RWPE2 (cell line): ENCODE measurements at regions not wholly inside any gene's neighbourhood (a gene's known extent, or its start where the extent isn't known, plus 50 kb on each side); places are given as distances from the start of the nearest gene placed in this dataset.

Experiments
- ATAC-seq: fragments of 200-7000 bp; cut with Tn5 transposase; 3 replicates; pipeline ENCODE4 v1.9.1; 2021; ENCODE audit warnings: low read depth
- DNase-seq: peaks from one replicate; pipeline ENCODE4 v3.0.0-alpha.2; 2020; ENCODE audit warnings: low spot score
- H3K27ac ChIP-seq: fragments of 450-650 bp; 2 replicates; pipeline ENCODE4 v1.5.1; 2017; ENCODE audit warnings: mild to moderate bottlenecking; ENCODE audit not compliant: poor library complexity, severe bottlenecking
- H3K27me3 ChIP-seq: fragments of 250-450 bp; sonication (Bioruptor Pico); 2 replicates; pipeline ENCODE4 v1.5.1; 2021; ENCODE audit warnings: mild to moderate bottlenecking, moderate library complexity; ENCODE audit not compliant: insufficient read depth, poor library complexity, severe bottlenecking
- H3K36me3 ChIP-seq: fragments of 250-450 bp; sonication (Bioruptor Pico); 2 replicates; pipeline ENCODE4 v1.5.1; 2020; ENCODE audit warnings: low read depth, mild to moderate bottlenecking, moderate library complexity
- H3K4me1 ChIP-seq: fragments of 250-450 bp; sonication (Bioruptor Pico); 2 replicates; pipeline ENCODE4 v1.5.1; 2021; ENCODE audit warnings: mild to moderate bottlenecking, moderate library complexity; ENCODE audit not compliant: insufficient read depth, poor library complexity, severe bottlenecking
- H3K4me3 ChIP-seq: fragments of 250-450 bp; sonication (Bioruptor Pico); 2 replicates; pipeline ENCODE4 v1.5.1; 2021; ENCODE audit warnings: mild to moderate bottlenecking, moderate library complexity; ENCODE audit not compliant: severe bottlenecking
- H3K9me3 ChIP-seq: fragments of 250-450 bp; sonication (Bioruptor Pico); 2 replicates; pipeline ENCODE4 v1.5.1; 2021; ENCODE audit warnings: mild to moderate bottlenecking, moderate library complexity; ENCODE audit not compliant: severe bottlenecking
- TF ChIP-seq, protein P1 (sequence below): fragments of 450-650 bp; IDR thresholded peaks from one replicate; pipeline ENCODE4 v1.5.1; 2017; ENCODE audit warnings: mild to moderate bottlenecking, moderate library complexity; ENCODE audit not compliant: poor library complexity, severe bottlenecking

DNA sequence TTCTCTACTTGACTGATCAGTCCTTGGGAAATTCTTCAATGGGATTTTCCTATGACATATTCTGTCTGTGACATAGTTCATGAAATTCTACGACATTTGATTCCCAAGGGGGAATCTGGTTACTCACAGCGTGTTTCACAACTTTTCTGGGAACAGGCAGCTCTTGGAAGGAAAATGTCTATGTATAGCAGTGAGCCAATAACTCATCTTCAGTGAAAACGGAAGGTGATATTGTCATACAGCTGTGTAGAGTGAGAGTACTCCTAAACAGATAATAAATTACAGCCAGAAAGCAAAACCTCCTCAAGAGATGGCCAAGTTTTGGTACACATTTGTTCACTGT, 91.4 kb downstream of the C9orf152 start:
- Histone ChIP-seq H3K36me3 (peaks cover 22% of the 10 kb centered on the region), H3K27ac (peak overlapping the region; percentile 96), H3K4me3 (no peak overlapping the region), H3K4me1 (peaks cover 48% of the 10 kb centered on the region), H3K27me3 (no peaks in the 10 kb centered on the region), H3K9me3 (no peaks in the 10 kb centered on the region)
- no peak for DNase-seq
- peak; percentile 75 for ATAC-seq
- TF ChIP-seq, protein P1, sequence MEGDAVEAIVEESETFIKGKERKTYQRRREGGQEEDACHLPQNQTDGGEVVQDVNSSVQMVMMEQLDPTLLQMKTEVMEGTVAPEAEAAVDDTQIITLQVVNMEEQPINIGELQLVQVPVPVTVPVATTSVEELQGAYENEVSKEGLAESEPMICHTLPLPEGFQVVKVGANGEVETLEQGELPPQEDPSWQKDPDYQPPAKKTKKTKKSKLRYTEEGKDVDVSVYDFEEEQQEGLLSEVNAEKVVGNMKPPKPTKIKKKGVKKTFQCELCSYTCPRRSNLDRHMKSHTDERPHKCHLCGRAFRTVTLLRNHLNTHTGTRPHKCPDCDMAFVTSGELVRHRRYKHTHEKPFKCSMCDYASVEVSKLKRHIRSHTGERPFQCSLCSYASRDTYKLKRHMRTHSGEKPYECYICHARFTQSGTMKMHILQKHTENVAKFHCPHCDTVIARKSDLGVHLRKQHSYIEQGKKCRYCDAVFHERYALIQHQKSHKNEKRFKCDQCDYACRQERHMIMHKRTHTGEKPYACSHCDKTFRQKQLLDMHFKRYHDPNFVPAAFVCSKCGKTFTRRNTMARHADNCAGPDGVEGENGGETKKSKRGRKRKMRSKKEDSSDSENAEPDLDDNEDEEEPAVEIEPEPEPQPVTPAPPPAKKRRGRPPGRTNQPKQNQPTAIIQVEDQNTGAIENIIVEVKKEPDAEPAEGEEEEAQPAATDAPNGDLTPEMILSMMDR = no peak

DNA sequence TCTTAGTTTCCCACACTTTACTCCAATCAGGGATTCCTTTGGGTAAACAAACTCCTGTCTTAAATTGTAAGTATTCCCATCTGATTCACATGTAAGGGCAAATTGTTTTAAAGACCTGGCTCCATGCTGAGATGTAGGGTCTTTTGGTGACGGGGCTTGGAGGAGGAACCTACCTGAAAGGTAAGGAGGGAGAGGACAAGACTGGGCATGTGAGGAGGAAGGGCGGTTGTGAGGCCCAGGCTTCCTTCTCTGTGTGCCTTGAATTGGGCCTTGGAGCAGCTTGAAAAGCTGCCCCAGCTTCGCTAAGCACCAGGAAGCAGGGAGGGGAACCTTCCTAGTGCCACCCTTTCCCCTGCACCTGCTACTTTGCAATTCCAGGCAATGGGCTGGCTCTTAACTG, 86.8 kb downstream of the C9orf152 start:
- Histone ChIP-seq H3K36me3 (peaks cover 8% of the 10 kb centered on the region), H3K27ac (peak overlapping the region; percentile 20), H3K4me3 (no peak overlapping the region), H3K9me3 (no peaks in the 10 kb centered on the region), H3K4me1 (peaks cover 31% of the 10 kb centered on the region), H3K27me3 (no peaks in the 10 kb centered on the region)
- DNase-seq (no peak), ATAC-seq (no peak)
- TF ChIP-seq, protein P1 = no peak

DNA sequence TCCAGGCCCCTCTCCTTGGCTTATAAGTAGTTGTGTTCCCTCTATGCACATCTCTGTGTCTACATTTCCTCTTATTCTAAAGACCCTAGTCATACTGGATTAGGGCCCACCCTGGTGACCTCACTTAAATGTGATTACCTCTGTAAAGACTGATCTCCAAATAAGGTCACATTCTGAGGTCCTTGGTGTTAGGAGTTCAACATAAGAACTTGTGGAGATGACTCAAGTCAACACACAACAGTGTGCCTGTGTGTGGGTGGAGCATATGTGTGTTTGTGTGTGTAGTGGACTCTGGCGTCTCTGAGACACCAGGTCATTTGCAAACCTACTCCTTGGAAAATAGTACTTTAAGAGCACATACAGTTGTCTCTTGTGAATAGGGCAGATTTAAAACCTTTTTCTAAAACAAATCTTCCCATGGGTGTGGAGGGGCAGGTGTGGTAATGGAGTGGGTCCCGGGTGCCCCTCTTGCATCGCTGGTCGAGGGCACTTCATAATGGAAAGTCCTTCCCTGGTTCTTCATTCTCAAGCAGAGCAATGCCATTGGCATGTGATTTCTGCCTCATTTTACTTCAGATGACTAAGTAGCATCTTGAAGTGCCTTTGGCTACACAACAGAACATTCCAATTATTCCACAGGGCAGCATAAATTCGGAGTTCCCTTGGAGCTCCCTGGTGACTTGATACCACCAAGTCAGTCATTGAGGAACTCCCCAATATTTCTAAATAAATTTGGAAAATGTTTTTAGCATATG, 84.4 kb downstream of the C9orf152 start:
- H3K4me1 ChIP-seq = peaks cover 14% of the 10 kb centered on the region
- no peak for DNase-seq
- peak overlapping the region; percentile 14 for H3K27ac ChIP-seq
- H3K4me3 ChIP-seq = no peak overlapping the region
- H3K36me3 ChIP-seq = peaks cover 4% of the 10 kb centered on the region
- no peak for ATAC-seq
- H3K9me3 ChIP-seq = no peaks in the 10 kb centered on the region
- TF ChIP-seq, protein P1 = no peak
- no peaks in the 10 kb centered on the region for H3K27me3 ChIP-seq

DNA sequence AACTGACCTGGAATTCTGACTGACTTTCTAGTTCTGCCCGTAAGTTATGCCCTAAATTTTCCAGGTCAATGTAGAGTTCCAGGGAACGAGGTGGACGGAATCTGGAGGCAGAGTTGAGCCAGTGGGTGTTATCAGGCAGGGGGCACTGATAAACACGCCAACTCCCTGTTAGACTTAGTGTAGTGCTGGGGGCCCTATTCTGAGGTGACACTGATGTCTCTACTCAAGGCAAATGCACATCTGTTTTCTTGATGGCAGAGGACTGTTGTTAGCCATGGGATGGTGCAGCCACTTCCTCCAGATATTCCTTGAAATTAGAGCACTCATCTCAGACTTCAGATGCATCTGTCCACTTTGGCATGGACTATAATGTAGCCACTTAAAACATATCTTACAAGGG, 83.5 kb downstream of the C9orf152 start:
- Histone ChIP-seq H3K4me3 (no peak overlapping the region), H3K36me3 (no peaks in the 10 kb centered on the region), H3K27ac (no peak overlapping the region), H3K27me3 (no peaks in the 10 kb centered on the region), H3K4me1 (peaks cover 14% of the 10 kb centered on the region), H3K9me3 (no peaks in the 10 kb centered on the region)
- no peak for DNase-seq
- ATAC-seq = no peak
- TF ChIP-seq, protein P1 = no peak

DNA sequence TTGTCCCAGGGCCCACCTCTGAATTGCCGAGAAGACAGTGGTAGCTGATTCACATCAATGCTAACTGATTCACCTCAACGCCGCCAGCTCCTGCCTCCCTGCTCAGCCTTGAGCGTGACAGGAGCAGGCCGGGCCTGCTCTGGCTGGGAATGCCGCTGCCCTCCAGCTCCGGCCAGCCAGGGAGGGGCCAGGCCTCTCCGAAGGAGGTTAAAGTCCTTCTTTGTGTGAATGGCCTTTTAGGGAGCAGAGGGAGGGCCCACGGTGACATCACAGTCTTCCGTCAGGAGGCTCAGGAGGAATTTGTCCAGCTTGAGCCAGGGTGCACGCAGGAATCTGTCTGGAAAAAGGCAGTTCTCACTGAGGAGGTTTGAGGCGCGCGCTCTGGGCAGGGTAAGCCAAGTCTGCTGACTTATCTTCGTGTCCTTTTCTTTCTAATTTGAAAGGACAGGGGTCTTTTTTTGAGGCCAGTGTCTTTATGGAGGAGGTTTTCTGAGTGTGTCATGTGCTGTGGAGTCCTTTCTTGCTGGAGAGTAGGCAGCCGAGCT, 82.7 kb downstream of the C9orf152 start:
- H3K9me3 ChIP-seq = no peaks in the 10 kb centered on the region
- H3K36me3 ChIP-seq = no peaks in the 10 kb centered on the region
- H3K27me3 ChIP-seq = no peaks in the 10 kb centered on the region
- H3K4me1 ChIP-seq = peaks cover 14% of the 10 kb centered on the region
- H3K4me3 ChIP-seq = no peak overlapping the region
- TF ChIP-seq, protein P1 = no peak
- DNase-seq = no peak
- peak overlapping the region; percentile 13 for H3K27ac ChIP-seq
- peak; percentile 41; the same call in 1 of the 3 replicates for ATAC-seq
